Spleen (tissue), 3 donors: ENCODE measurements at regions not wholly inside any gene's neighbourhood (a gene's known extent, or its start where the extent isn't known, plus 50 kb on each side); places are given as distances from the start of the nearest gene placed in this dataset.

ENCODE experiments used
- POLR2A ChIP-seq, 3 donors: fragments of 450-650 bp; IDR thresholded peaks; one replicate each; pipeline ENCODE4 v1.5.1; 2017; ENCODE audit warnings: antibody characterized with exemption in 3 of 3, mild to moderate bottlenecking in 1 of 3
- POLR2AphosphoS5 ChIP-seq, 3 donors: sonication (generic); formaldehyde crosslinking; IDR thresholded peaks; one replicate each; pipeline ENCODE4 v1.5.1; 2017; ENCODE audit warnings: antibody characterized with exemption in 3 of 3

GRCh38 chr15:85926834-85927233 is 132.1 kb upstream of the KLHL25 start:
- TF ChIP-seq POLR2A (IDR thresholded peaks at IDR 0.05) (no peak), POLR2AphosphoS5 (IDR thresholded peaks at IDR 0.05) (no peak)
